Fibroblast of mammary gland (primary cell): ENCODE measurements at regions not wholly inside any gene's neighbourhood (a gene's known extent, or its start where the extent isn't known, plus 50 kb on each side); places are given as distances from the start of the nearest gene placed in this dataset.

Source experiments
- DNase-seq: peaks from one replicate; pipeline ENCODE4 v3.0.0-alpha.2; 2010; ENCODE audit warnings: low read depth
- H3K4me3 ChIP-seq: 2 replicates; pipeline ENCODE4 v1.5.1; 2011; ENCODE audit warnings: low read depth, mild to moderate bottlenecking, low read length, moderate library complexity; ENCODE audit not compliant: control insufficient read depth
- TF ChIP-seq, protein P1 (sequence below): conservative IDR thresholded peaks from 2 replicates; pipeline ENCODE4 v1.5.1; 2011; ENCODE audit warnings: low read depth, low read length, inconsistent platforms; ENCODE audit not compliant: control insufficient read depth, insufficient read depth

DNA sequence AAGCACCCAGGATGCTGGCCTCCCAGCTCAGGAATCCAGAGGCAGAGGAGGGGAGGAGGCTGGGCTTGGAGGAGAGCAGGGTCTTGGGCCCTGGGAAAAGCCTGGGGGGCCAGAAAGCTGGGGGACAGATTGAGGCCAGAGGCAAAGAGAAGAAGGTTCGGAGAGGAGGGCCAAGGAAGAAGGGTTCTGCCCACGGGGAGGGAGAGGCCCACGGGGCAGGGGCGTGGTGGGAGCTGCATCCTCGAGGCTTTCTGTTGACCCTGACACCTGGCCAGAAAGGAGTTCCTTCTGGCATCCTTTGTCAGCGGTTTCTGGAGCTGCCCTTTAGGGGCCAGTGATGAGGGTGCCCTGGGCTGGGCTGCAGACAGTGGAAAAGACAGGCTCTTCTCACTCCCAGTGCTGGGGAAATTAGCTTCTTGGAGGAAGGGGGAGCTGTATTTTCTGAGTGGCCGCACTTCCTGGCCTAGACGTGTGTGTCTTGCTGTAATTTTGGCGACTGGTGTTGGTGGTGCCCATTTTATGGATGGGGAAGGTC, 308.7 kb downstream of the SEC14L1 start:
- no peak for DNase-seq
- TF ChIP-seq, protein P1, sequence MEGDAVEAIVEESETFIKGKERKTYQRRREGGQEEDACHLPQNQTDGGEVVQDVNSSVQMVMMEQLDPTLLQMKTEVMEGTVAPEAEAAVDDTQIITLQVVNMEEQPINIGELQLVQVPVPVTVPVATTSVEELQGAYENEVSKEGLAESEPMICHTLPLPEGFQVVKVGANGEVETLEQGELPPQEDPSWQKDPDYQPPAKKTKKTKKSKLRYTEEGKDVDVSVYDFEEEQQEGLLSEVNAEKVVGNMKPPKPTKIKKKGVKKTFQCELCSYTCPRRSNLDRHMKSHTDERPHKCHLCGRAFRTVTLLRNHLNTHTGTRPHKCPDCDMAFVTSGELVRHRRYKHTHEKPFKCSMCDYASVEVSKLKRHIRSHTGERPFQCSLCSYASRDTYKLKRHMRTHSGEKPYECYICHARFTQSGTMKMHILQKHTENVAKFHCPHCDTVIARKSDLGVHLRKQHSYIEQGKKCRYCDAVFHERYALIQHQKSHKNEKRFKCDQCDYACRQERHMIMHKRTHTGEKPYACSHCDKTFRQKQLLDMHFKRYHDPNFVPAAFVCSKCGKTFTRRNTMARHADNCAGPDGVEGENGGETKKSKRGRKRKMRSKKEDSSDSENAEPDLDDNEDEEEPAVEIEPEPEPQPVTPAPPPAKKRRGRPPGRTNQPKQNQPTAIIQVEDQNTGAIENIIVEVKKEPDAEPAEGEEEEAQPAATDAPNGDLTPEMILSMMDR, result no peak
- no peak overlapping the region for H3K4me3 ChIP-seq

DNA sequence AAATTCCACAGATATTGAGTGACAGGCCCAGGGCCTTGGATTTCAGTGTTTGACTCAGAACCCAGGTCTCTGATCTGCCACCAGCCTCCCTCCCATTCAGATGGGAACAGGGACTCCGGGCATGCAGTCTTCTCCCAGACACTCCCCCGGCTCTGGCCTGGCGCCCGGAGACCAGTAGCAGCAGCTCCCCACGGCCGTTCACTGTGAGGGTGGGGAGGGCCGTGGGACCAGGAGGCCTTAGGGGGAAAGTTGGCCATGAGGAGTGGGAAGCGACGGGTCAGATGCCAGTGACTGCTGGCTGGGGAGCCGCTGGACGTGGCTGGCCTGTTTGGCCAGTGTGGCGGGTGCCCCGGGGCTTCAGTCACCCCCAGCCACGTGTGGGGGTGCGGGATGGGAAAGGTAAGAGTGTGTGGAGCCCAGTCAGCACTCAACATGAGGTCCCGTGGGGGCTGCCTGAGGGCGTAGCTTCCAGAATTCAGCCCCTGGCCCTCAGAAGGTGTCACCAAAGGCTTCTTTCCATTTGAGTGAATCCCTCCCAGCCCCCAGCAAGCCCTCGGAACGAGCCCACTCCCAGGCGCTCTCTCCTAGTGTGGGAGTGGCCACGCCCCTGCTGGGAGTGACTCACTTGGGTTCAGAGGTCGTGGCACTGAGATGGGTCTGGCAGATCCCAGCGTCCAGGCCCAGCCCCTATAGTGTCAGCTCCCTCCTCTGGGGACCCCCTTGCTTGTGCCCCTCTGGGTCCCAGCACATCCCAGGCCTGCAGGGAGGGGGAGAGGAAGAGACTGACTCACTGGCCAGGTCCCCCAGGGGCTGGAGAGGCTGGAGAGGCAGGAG, 309.4 kb downstream of the SEC14L1 start:
- TF ChIP-seq, protein P1, result no peak
- H3K4me3 ChIP-seq, result peak overlapping the region; percentile 44
- peak; percentile 87 for DNase-seq

DNA sequence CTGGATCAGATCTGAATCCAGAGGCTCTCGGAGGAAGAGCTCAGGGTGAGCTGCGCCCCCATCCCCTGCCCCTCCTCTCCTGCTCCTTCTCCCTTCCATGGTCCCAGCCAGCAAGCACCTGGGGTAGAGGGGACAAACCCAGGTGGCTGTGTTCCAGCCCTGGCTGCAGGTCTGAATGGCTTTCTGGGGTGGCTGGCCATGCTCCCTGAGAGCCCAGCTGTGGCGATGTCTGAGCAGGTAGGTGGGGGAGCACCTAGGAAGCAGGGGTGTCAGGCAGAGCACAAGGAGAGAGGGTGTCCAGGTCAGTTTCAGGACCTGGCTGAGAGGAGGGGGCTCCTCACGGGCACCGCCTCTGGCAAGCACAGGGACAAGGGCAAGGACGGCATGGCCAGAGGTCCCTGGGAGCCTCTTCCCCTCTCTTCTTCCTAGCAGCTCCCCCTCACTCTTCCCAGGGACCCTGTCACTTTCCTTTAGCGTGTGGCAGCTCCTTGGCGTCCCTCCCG, 310.0 kb downstream of the SEC14L1 start:
- TF ChIP-seq, protein P1, result no peak
- peak overlapping the region; percentile 44 for H3K4me3 ChIP-seq
- no peak for DNase-seq

DNA sequence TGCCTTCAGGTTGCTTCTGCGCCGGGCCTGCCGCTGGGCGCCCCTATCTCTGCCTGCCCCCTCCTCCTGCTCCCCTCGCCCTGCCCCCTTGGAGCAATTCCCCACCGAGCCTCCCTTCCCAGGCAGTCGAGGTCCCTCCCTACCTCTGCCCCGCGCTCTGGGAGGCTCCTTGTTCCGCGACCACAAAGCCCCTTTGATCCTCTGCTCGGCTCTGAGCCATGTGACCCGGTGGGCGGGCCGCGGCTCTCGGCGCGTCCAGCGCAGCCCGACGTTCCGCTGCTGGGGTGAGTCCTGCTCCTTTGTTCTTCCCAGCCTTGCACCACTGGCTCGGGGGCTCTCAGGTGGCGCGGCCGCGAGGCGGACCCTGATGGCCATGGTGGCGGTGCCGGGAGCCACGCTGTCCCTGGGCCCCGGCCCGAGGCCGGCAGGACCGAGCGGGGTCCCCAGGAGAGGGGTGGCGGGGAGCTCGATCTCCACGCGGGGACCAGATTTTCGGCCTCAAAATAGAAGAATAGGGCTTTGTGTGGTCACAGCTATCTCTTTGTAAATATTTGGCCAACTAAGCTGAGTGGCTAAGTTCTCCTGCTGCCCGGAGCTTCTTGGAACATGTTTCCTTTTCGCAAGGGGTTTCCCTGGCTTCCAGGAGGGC, 310.6 kb downstream of the SEC14L1 start:
- H3K4me3 ChIP-seq, result peak overlapping the region; percentile 44
- TF ChIP-seq, protein P1, result no peak
- DNase-seq, result peak; percentile 71

DNA sequence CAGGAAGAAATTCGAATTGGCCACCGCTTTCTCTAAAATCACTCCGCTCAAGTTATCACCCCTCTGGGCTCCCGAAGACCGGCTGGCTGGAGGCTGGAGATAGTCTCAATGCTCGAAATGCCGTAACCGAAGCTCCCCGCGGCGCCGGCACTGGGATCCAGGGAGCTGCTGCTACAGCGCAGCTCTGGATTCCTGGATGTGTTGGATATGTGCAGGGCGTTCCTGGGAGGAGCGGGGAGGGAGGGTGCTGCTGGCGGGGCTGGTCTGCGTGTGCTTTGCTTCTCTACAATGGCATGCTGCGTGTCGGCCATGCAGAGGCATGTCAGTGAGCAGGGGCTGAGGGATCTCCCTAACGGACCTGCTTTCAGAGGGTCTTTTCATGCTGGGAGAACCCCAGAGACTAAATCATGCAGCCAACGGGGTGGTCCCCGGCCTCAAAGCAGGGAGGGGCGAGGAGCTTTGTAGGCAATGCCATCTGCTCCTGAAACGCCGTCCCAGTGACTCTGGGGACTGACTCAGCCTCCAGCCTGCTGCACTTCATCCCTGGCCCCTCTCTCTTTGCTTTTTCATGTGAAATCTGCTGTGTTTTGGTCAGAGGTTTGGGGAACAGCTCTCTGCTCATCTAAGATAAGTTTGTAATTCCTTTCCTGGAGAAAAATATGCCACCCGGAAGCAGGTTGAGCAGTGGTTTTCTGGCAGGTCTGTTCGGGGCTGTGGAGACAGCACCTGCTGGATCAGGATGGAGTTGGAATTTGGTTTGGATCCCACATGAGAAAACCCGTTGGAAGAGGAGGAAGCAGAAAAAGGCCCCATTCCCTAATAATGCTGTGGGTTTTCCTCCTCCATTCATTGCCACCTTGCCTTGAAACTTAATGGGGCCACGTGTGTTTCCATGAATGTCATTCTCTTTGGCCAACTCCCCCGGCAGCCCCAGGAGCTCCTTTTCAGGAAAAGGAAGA, 311.4 kb downstream of the SEC14L1 start:
- TF ChIP-seq, protein P1, result no peak
- peak; percentile 67 for DNase-seq
- peak overlapping the region; percentile 44 for H3K4me3 ChIP-seq
